Transverse colon (tissue), 4 donors: ENCODE measurements at regions not wholly inside any gene's neighbourhood (a gene's known extent, or its start where the extent isn't known, plus 50 kb on each side); places are given as distances from the start of the nearest gene placed in this dataset.

Source experiments
- CTCF ChIP-seq, 5 experiments: fragments of 200-600 bp in 3 of 5; fragments of 450-650 bp in 2 of 5; sonication (generic) in 3 of 5; IDR thresholded peaks; 1 replicate in 2 of 5; 2 replicates in 3 of 5; pipeline ENCODE4 v1.5.1; 2016 to 2017; ENCODE audit warnings: antibody characterized with exemption in 5 of 5, inconsistent platforms in 3 of 5, mild to moderate bottlenecking in 2 of 5, moderate library complexity in 1 of 5
- POLR2A ChIP-seq: fragments of 450-650 bp; IDR thresholded peaks from one replicate; pipeline ENCODE4 v1.6.1; 2016; ENCODE audit warnings: antibody characterized with exemption, mild to moderate bottlenecking, moderate library complexity
- POLR2AphosphoS5 ChIP-seq, 3 donors: sonication (generic); formaldehyde crosslinking; IDR thresholded peaks; one replicate each; pipeline ENCODE4 v1.6.1; 2016; ENCODE audit warnings: antibody characterized with exemption in 3 of 3

- TF ChIP-seq CTCF (IDR thresholded peaks at IDR 0.05) (no peak), POLR2A (no peak), POLR2AphosphoS5 (IDR thresholded peaks at IDR 0.05) (no peak)
Observed at GRCh38 chr14:29351996-29352705, 575.5 kb downstream of the PRKD1 start.
